Hepatocyte (in vitro differentiated cells): ENCODE measurements at regions not wholly inside any gene's neighbourhood (a gene's known extent, or its start where the extent isn't known, plus 50 kb on each side); places are given as distances from the start of the nearest gene placed in this dataset.

ENCODE experiments used
- DNase-seq: peaks from one replicate; pipeline ENCODE4 v3.0.0-alpha.2; 2016; ENCODE audit warnings: low spot score
- H2AFZ ChIP-seq: fragments of 200-600 bp; sonication (generic); 2 replicates; pipeline ENCODE4 v1.6.0; 2016; ENCODE audit warnings: antibody characterized with exemption, mild to moderate bottlenecking
- H3K27ac ChIP-seq: fragments of 200-600 bp; sonication (generic); 2 replicates; pipeline ENCODE4 v1.5.1; 2016; ENCODE audit warnings: mild to moderate bottlenecking
- H3K27me3 ChIP-seq: fragments of 200-600 bp; sonication (generic); 2 replicates; pipeline ENCODE4 v1.6.1; 2016
- H3K36me3 ChIP-seq: fragments of 200-600 bp; sonication (generic); replicated peaks from 2 replicates; pipeline ENCODE4 v1.5.1; 2016; ENCODE audit warnings: low read depth; ENCODE audit not compliant: insufficient read depth
- H3K4me1 ChIP-seq: fragments of 200-600 bp; sonication (generic); 2 replicates; pipeline ENCODE4 v1.5.1; 2016; ENCODE audit warnings: mild to moderate bottlenecking, moderate library complexity; ENCODE audit not compliant: insufficient read depth
- H3K4me2 ChIP-seq: fragments of 200-600 bp; sonication (generic); 2 replicates; pipeline ENCODE4 v1.6.0; 2016
- H3K4me3 ChIP-seq: fragments of 200-600 bp; sonication (generic); 2 replicates; pipeline ENCODE4 v1.5.1; 2016; ENCODE audit warnings: mild to moderate bottlenecking
- H3K79me2 ChIP-seq: fragments of 200-600 bp; sonication (generic); 2 replicates; pipeline ENCODE4 v1.6.0; 2017; ENCODE audit warnings: mild to moderate bottlenecking
- H3K9me2 ChIP-seq: fragments of 200-600 bp; sonication (generic); replicated peaks from 2 replicates; pipeline ENCODE4 v1.6.0; 2017; ENCODE audit warnings: mild to moderate bottlenecking; ENCODE audit not compliant: insufficient read depth
- H3K9me3 ChIP-seq: fragments of 200-600 bp; sonication (generic); 2 replicates; pipeline ENCODE4 v1.5.1; 2016; ENCODE audit warnings: low read depth, mild to moderate bottlenecking
- H4K20me1 ChIP-seq: fragments of 200-600 bp; sonication (generic); 2 replicates; pipeline ENCODE4 v1.6.0; 2016; ENCODE audit warnings: mild to moderate bottlenecking; ENCODE audit not compliant: insufficient read depth, poor library complexity, severe bottlenecking
- EZH2 ChIP-seq: fragments of 200-600 bp; sonication (generic); IDR thresholded peaks from 2 replicates; pipeline ENCODE4 v1.6.1; 2016; ENCODE audit warnings: antibody characterized with exemption, mild to moderate bottlenecking, borderline replicate concordance
- EZH2phosphoT487 ChIP-seq: fragments of 200-600 bp; sonication (generic); IDR thresholded peaks from one replicate; pipeline ENCODE4 v1.6.1; 2018; ENCODE audit warnings: antibody characterized with exemption, mild to moderate bottlenecking, low read depth, moderate library complexity; ENCODE audit not compliant: unreplicated experiment, severe bottlenecking
- WGBS: methylation state at CpG from one replicate; pipeline ENCODE4 v1.1.6; 2016; ENCODE audit warnings: low lambda C conversion rate; ENCODE audit errors: missing lambda C conversion rate; 5-methylcytosine and 5-hydroxymethylcytosine counted together
- TF ChIP-seq, protein P1 (sequence below): fragments of 200-600 bp; sonication (generic); IDR thresholded peaks from 2 replicates; pipeline ENCODE4 v1.5.1; 2016; ENCODE audit warnings: antibody characterized with exemption, mild to moderate bottlenecking; ENCODE audit not compliant: poor library complexity

- H3K36me3 ChIP-seq: no peaks in the 10 kb centered on the region
- H3K79me2 ChIP-seq: no peaks in the 10 kb centered on the region
- DNase-seq: no peak
- H3K27ac ChIP-seq: no peak overlapping the region
- H3K9me2 ChIP-seq: no peaks in the 10 kb centered on the region
- TF ChIP-seq EZH2phosphoT487 (no peak), EZH2 (no peak)
- TF ChIP-seq, protein P1, sequence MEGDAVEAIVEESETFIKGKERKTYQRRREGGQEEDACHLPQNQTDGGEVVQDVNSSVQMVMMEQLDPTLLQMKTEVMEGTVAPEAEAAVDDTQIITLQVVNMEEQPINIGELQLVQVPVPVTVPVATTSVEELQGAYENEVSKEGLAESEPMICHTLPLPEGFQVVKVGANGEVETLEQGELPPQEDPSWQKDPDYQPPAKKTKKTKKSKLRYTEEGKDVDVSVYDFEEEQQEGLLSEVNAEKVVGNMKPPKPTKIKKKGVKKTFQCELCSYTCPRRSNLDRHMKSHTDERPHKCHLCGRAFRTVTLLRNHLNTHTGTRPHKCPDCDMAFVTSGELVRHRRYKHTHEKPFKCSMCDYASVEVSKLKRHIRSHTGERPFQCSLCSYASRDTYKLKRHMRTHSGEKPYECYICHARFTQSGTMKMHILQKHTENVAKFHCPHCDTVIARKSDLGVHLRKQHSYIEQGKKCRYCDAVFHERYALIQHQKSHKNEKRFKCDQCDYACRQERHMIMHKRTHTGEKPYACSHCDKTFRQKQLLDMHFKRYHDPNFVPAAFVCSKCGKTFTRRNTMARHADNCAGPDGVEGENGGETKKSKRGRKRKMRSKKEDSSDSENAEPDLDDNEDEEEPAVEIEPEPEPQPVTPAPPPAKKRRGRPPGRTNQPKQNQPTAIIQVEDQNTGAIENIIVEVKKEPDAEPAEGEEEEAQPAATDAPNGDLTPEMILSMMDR: no peak
- no peaks in the 10 kb centered on the region for H4K20me1 ChIP-seq
- no peaks in the 10 kb centered on the region for H3K9me3 ChIP-seq
- H3K4me3 ChIP-seq: no peak overlapping the region
- H3K27me3 ChIP-seq: no peaks in the 10 kb centered on the region
- no peak overlapping the region for H3K4me2 ChIP-seq
- H2AFZ ChIP-seq: no peak overlapping the region
- H3K4me1 ChIP-seq: no peaks in the 10 kb centered on the region
- WGBS: 89% methylated on average over 3 of the region's 3 CpGs
Observed at GRCh38 chr11:41982975-41983374, 523.5 kb upstream of the LRRC4C start.

- no peaks in the 10 kb centered on the region for H3K9me3 ChIP-seq
- no peaks in the 10 kb centered on the region for H3K79me2 ChIP-seq
- H3K4me1 ChIP-seq: no peaks in the 10 kb centered on the region
- no peak overlapping the region for H2AFZ ChIP-seq
- H3K36me3 ChIP-seq: no peaks in the 10 kb centered on the region
- no peak overlapping the region for H3K27ac ChIP-seq
- TF ChIP-seq EZH2phosphoT487 (no peak), EZH2 (no peak)
- TF ChIP-seq, protein P1: no peak
- H3K4me2 ChIP-seq: no peak overlapping the region
- no peaks in the 10 kb centered on the region for H3K27me3 ChIP-seq
- H3K9me2 ChIP-seq: no peaks in the 10 kb centered on the region
- H4K20me1 ChIP-seq: no peaks in the 10 kb centered on the region
- no peak for DNase-seq
- H3K4me3 ChIP-seq: no peak overlapping the region
Observed at GRCh38 chr11:41983475-41983874, 524.0 kb upstream of the LRRC4C start.

GRCh38 chr11:41984023-41984422 is 524.6 kb upstream of the LRRC4C start:
- 62% methylated on average over 2 of the region's 2 CpGs for WGBS
- Histone ChIP-seq H4K20me1 (no peaks in the 10 kb centered on the region), H3K79me2 (no peaks in the 10 kb centered on the region), H3K4me3 (no peak overlapping the region), H2AFZ (no peak overlapping the region), H3K4me2 (no peak overlapping the region), H3K36me3 (no peaks in the 10 kb centered on the region), H3K27ac (no peak overlapping the region), H3K27me3 (no peaks in the 10 kb centered on the region), H3K4me1 (no peaks in the 10 kb centered on the region), H3K9me2 (no peaks in the 10 kb centered on the region), H3K9me3 (no peaks in the 10 kb centered on the region)
- TF ChIP-seq, protein P1: no peak
- no peak for TF ChIP-seq EZH2phosphoT487
- no peak for TF ChIP-seq EZH2
- no peak for DNase-seq

DNA sequence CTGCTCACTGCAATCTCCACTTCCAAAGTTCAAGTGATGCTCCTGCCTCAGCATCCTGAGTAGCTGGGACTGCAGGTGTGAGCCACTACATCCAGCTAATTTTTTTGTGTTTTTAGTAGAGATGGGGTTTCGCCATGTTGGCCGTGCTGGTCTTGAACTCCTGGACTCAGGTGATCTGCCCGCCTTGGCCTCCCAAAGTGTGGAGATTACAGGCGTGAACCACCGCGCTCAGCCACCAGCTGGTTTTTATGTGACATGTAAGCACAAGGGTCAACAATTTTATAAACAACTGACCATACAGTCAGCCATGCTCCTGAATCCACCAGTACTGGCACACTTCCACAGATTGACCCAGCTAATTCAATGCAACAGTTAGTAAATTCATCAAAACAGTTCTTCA is 526.3 kb upstream of the LRRC4C start:
- no peak overlapping the region for H3K4me3 ChIP-seq
- no peaks in the 10 kb centered on the region for H3K79me2 ChIP-seq
- no peak overlapping the region for H3K27ac ChIP-seq
- TF ChIP-seq, protein P1: no peak
- TF ChIP-seq EZH2 (no peak), EZH2phosphoT487 (no peak)
- H3K27me3 ChIP-seq: no peaks in the 10 kb centered on the region
- 94% methylated on average over 6 of the region's 6 CpGs for WGBS
- H3K4me1 ChIP-seq: no peaks in the 10 kb centered on the region
- H2AFZ ChIP-seq: no peak overlapping the region
- no peaks in the 10 kb centered on the region for H4K20me1 ChIP-seq
- no peak for DNase-seq
- H3K4me2 ChIP-seq: no peak overlapping the region
- no peaks in the 10 kb centered on the region for H3K9me3 ChIP-seq
- H3K36me3 ChIP-seq: no peaks in the 10 kb centered on the region
- no peaks in the 10 kb centered on the region for H3K9me2 ChIP-seq
